Stomach smooth muscle (tissue), 2 donors: ENCODE measurements at regions not wholly inside any gene's neighbourhood (a gene's known extent, or its start where the extent isn't known, plus 50 kb on each side); places are given as distances from the start of the nearest gene placed in this dataset.

Source experiments
- H3K27ac ChIP-seq: one replicate; pipeline ENCODE4 v1.7.0; 2013; ENCODE audit warnings: mild to moderate bottlenecking, low read length, inconsistent platforms
- H3K27me3 ChIP-seq, 2 donors: one replicate each; pipeline ENCODE4 v1.7.0; 2013; ENCODE audit warnings: low read length in 2 of 2; ENCODE audit not compliant: insufficient read depth in 2 of 2, control insufficient read depth in 1 of 2
- H3K36me3 ChIP-seq, 2 donors: one replicate each; pipeline ENCODE4 v1.7.0; 2013; ENCODE audit warnings: low read length in 2 of 2; ENCODE audit not compliant: control insufficient read depth in 2 of 2, insufficient read depth in 2 of 2
- H3K4me1 ChIP-seq: one replicate; pipeline ENCODE4 v1.7.0; 2013; ENCODE audit warnings: low read length; ENCODE audit not compliant: control insufficient read depth, insufficient read depth
- H3K4me3 ChIP-seq, 2 donors: one replicate each; pipeline ENCODE4 v1.7.0; 2013; ENCODE audit warnings: low read length in 2 of 2
- H3K9ac ChIP-seq, 2 donors: one replicate each; pipeline ENCODE4 v1.7.0; 2013; ENCODE audit warnings: low read length in 2 of 2, mild to moderate bottlenecking in 1 of 2
- H3K9me3 ChIP-seq, 2 donors: one replicate each; pipeline ENCODE4 v1.7.0; 2013; ENCODE audit warnings: low read length in 2 of 2; ENCODE audit not compliant: control insufficient read depth in 2 of 2
- donor health status: healthy.
- donor health status: Pancreatic carcinoma.

- no peak overlapping the region for H3K9ac ChIP-seq
- no peaks in the 10 kb centered on the region for H3K36me3 ChIP-seq
- no peaks in the 10 kb centered on the region for H3K4me1 ChIP-seq
- H3K27ac ChIP-seq = no peak overlapping the region
- H3K27me3 ChIP-seq = no peaks in the 10 kb centered on the region
- no peak overlapping the region for H3K4me3 ChIP-seq
- no peaks in the 10 kb centered on the region for H3K9me3 ChIP-seq
These were observed 629.9 kb downstream of the CCDC171 start for GRCh38 chr9:16182784-16183183.

- Histone ChIP-seq H3K9ac (no peak overlapping the region), H3K4me3 (no peak overlapping the region), H3K9me3 (peaks cover 0 to 4% of the 10 kb centered on the region in 2 donors), H3K4me1 (no peaks in the 10 kb centered on the region), H3K27me3 (no peaks in the 10 kb centered on the region), H3K27ac (no peak overlapping the region), H3K36me3 (no peaks in the 10 kb centered on the region)
These were observed 632.3 kb downstream of the CCDC171 start for GRCh38 chr9:16184964-16185646.

- Histone ChIP-seq H3K27ac (no peak overlapping the region), H3K9ac (no peak overlapping the region)
These were observed 638.3 kb downstream of the CCDC171 start for GRCh38 chr9:16191191-16191590.

GRCh38 chr9:16191691-16192402 is 639.0 kb downstream of the CCDC171 start:
- peak overlapping the region in 1 of 2 donors; percentile 2 for H3K9ac ChIP-seq
- no peaks in the 10 kb centered on the region for H3K27me3 ChIP-seq
- peak overlapping the region; percentile 38 to 58 for H3K4me3 ChIP-seq
- H3K9me3 ChIP-seq = peaks cover 0 to 4% of the 10 kb centered on the region in 2 donors
- H3K27ac ChIP-seq = peak overlapping the region; percentile 37
- peaks cover 9% of the 10 kb centered on the region for H3K4me1 ChIP-seq
- H3K36me3 ChIP-seq = no peaks in the 10 kb centered on the region

More at GRCh38 chr9:16191191-16191590, 638.3 kb downstream of the CCDC171 start:
- no peaks in the 10 kb centered on the region for H3K27me3 ChIP-seq
- H3K4me1 ChIP-seq = peaks cover 6% of the 10 kb centered on the region
- peaks cover 0 to 4% of the 10 kb centered on the region in 2 donors for H3K9me3 ChIP-seq
- no peak overlapping the region for H3K4me3 ChIP-seq
- no peaks in the 10 kb centered on the region for H3K36me3 ChIP-seq

GRCh38 chr9:16192403-16193017 is 639.7 kb downstream of the CCDC171 start:
- H3K27ac ChIP-seq = peak overlapping the region; percentile 37
- peaks cover 15% of the 10 kb centered on the region for H3K4me1 ChIP-seq
- peaks cover 0 to 4% of the 10 kb centered on the region in 2 donors for H3K9me3 ChIP-seq
- no peaks in the 10 kb centered on the region for H3K36me3 ChIP-seq
- no peak overlapping the region for H3K9ac ChIP-seq
- no peak overlapping the region for H3K4me3 ChIP-seq
- no peaks in the 10 kb centered on the region for H3K27me3 ChIP-seq

GRCh38 chr9:16193066-16193465 is 640.2 kb downstream of the CCDC171 start:
- no peak overlapping the region for H3K27ac ChIP-seq
- peaks cover 0 to 4% of the 10 kb centered on the region in 2 donors for H3K9me3 ChIP-seq
- H3K4me3 ChIP-seq = no peak overlapping the region
- no peak overlapping the region for H3K9ac ChIP-seq
- no peaks in the 10 kb centered on the region for H3K27me3 ChIP-seq
- H3K36me3 ChIP-seq = no peaks in the 10 kb centered on the region
- H3K4me1 ChIP-seq = peaks cover 19% of the 10 kb centered on the region

- Histone ChIP-seq H3K9me3 (no peaks in the 10 kb centered on the region), H3K9ac (no peak overlapping the region), H3K27ac (no peak overlapping the region), H3K27me3 (no peaks in the 10 kb centered on the region), H3K36me3 (no peaks in the 10 kb centered on the region), H3K4me1 (peaks cover 19% of the 10 kb centered on the region), H3K4me3 (no peak overlapping the region)
These were observed 643.4 kb downstream of the CCDC171 start for GRCh38 chr9:16196206-16196605.

GRCh38 chr9:16197578-16198370 is 644.9 kb downstream of the CCDC171 start:
- Histone ChIP-seq H3K4me1 (peaks cover 17% of the 10 kb centered on the region), H3K27me3 (no peaks in the 10 kb centered on the region), H3K4me3 (peak overlapping the region in 1 of 2 donors; percentile 60), H3K9me3 (no peaks in the 10 kb centered on the region), H3K9ac (peak overlapping the region; percentile 48 to 71), H3K36me3 (no peaks in the 10 kb centered on the region), H3K27ac (peak overlapping the region; percentile 67)

GRCh38 chr9:16198996-16199395 is 646.2 kb downstream of the CCDC171 start:
- Histone ChIP-seq H3K27me3 (no peaks in the 10 kb centered on the region), H3K9me3 (no peaks in the 10 kb centered on the region), H3K4me1 (peaks cover 26% of the 10 kb centered on the region), H3K27ac (no peak overlapping the region), H3K9ac (no peak overlapping the region), H3K4me3 (no peak overlapping the region), H3K36me3 (no peaks in the 10 kb centered on the region)

- no peak overlapping the region for H3K27ac ChIP-seq
- H3K9ac ChIP-seq = no peak overlapping the region
- H3K36me3 ChIP-seq = no peaks in the 10 kb centered on the region
- peaks cover 19% of the 10 kb centered on the region for H3K4me1 ChIP-seq
- H3K9me3 ChIP-seq = no peaks in the 10 kb centered on the region
- no peak overlapping the region for H3K4me3 ChIP-seq
- H3K27me3 ChIP-seq = no peaks in the 10 kb centered on the region
These were observed 649.4 kb downstream of the CCDC171 start for GRCh38 chr9:16202221-16202620.
